WERI-Rb-1 (cell line): ENCODE measurements at regions not wholly inside any gene's neighbourhood (a gene's known extent, or its start where the extent isn't known, plus 50 kb on each side); places are given as distances from the start of the nearest gene placed in this dataset.

ENCODE experiments used
- DNase-seq: peaks from one replicate; pipeline ENCODE4 v3.0.0-alpha.2; 2020
- H3K27ac ChIP-seq: fragments of 250-450 bp; sonication (Bioruptor Pico); 2 replicates; pipeline ENCODE4 v1.5.1; 2020; ENCODE audit warnings: mild to moderate bottlenecking, moderate library complexity
- H3K27me3 ChIP-seq: fragments of 250-450 bp; sonication (Bioruptor Pico); 2 replicates; pipeline ENCODE4 v1.5.1; 2021; ENCODE audit warnings: mild to moderate bottlenecking, low read depth, moderate library complexity; ENCODE audit not compliant: insufficient read depth, severe bottlenecking
- H3K36me3 ChIP-seq: fragments of 250-450 bp; sonication (Bioruptor Pico); 2 replicates; pipeline ENCODE4 v1.5.1; 2020; ENCODE audit warnings: mild to moderate bottlenecking, moderate library complexity
- H3K4me3 ChIP-seq: 2 replicates; pipeline ENCODE4 v1.5.1; 2011; ENCODE audit warnings: low read depth, mild to moderate bottlenecking, control low read depth, low read length
- H3K9me3 ChIP-seq: fragments of 250-450 bp; sonication (Bioruptor Pico); 2 replicates; pipeline ENCODE4 v1.5.1; 2021; ENCODE audit warnings: mild to moderate bottlenecking, moderate library complexity; ENCODE audit not compliant: severe bottlenecking
- CTCF ChIP-seq: IDR thresholded peaks from 2 replicates; pipeline ENCODE4 v1.5.1; 2011; ENCODE audit warnings: low read depth, mild to moderate bottlenecking, control low read depth, inconsistent platforms, low read length

GRCh38 chr2:114056294-114057143, 166.6 kb downstream of the ACTR3 start:
- H3K4me3 ChIP-seq, result no peak overlapping the region
- no peaks in the 10 kb centered on the region for H3K36me3 ChIP-seq
- no peak for DNase-seq
- H3K9me3 ChIP-seq, result no peaks in the 10 kb centered on the region
- no peak for TF ChIP-seq CTCF
- no peak overlapping the region for H3K27ac ChIP-seq
- H3K27me3 ChIP-seq, result no peaks in the 10 kb centered on the region

- Histone ChIP-seq H3K4me3 (no peak overlapping the region), H3K9me3 (no peaks in the 10 kb centered on the region), H3K36me3 (no peaks in the 10 kb centered on the region), H3K27ac (no peak overlapping the region), H3K27me3 (no peaks in the 10 kb centered on the region)
- TF ChIP-seq CTCF, result no peak
- no peak for DNase-seq
These were observed 167.7 kb downstream of the ACTR3 start for GRCh38 chr2:114057638-114058037.

GRCh38 chr2:114061566-114062098, 171.7 kb downstream of the ACTR3 start:
- Histone ChIP-seq H3K27ac (no peak overlapping the region), H3K27me3 (no peaks in the 10 kb centered on the region), H3K4me3 (no peak overlapping the region), H3K9me3 (no peaks in the 10 kb centered on the region), H3K36me3 (no peaks in the 10 kb centered on the region)
- TF ChIP-seq CTCF, result no peak
- DNase-seq, result no peak

- no peak overlapping the region for H3K27ac ChIP-seq
- no peak for TF ChIP-seq CTCF
- H3K36me3 ChIP-seq, result no peaks in the 10 kb centered on the region
- DNase-seq, result no peak
- no peaks in the 10 kb centered on the region for H3K27me3 ChIP-seq
- no peak overlapping the region for H3K4me3 ChIP-seq
- H3K9me3 ChIP-seq, result no peaks in the 10 kb centered on the region
These were observed 173.5 kb downstream of the ACTR3 start for GRCh38 chr2:114063346-114063745.

GRCh38 chr2:114065731-114066130, 175.8 kb downstream of the ACTR3 start:
- TF ChIP-seq CTCF, result no peak
- no peak for DNase-seq
- no peaks in the 10 kb centered on the region for H3K36me3 ChIP-seq
- no peaks in the 10 kb centered on the region for H3K9me3 ChIP-seq
- H3K4me3 ChIP-seq, result no peak overlapping the region
- H3K27me3 ChIP-seq, result no peaks in the 10 kb centered on the region
- no peak overlapping the region for H3K27ac ChIP-seq
